HUES6 (cell line): ENCODE measurements at regions not wholly inside any gene's neighbourhood (a gene's known extent, or its start where the extent isn't known, plus 50 kb on each side); places are given as distances from the start of the nearest gene placed in this dataset.

Source experiments
- H3K27ac ChIP-seq: 2 replicates; pipeline ENCODE4 v1.7.0; 2013; ENCODE audit warnings: low read depth, mild to moderate bottlenecking, low read length, inconsistent platforms
- H3K27me3 ChIP-seq: 2 replicates; pipeline ENCODE4 v1.6.1; 2013; ENCODE audit warnings: low read length; ENCODE audit not compliant: control insufficient read depth, insufficient read depth
- H3K36me3 ChIP-seq: 2 replicates; pipeline ENCODE4 v1.6.1; 2013; ENCODE audit warnings: low read length; ENCODE audit not compliant: control insufficient read depth, insufficient read depth
- H3K4me1 ChIP-seq: 2 replicates; pipeline ENCODE4 v1.6.1; 2013; ENCODE audit warnings: low read length; ENCODE audit not compliant: control insufficient read depth, insufficient read depth
- H3K4me3 ChIP-seq: 2 replicates; pipeline ENCODE4 v1.5.1; 2013; ENCODE audit warnings: low read depth, low read length
- H3K9ac ChIP-seq: one replicate; pipeline ENCODE4 v1.6.1; 2013; ENCODE audit warnings: mild to moderate bottlenecking, low read length
- H3K9me3 ChIP-seq: 2 replicates; pipeline ENCODE4 v1.6.1; 2013; ENCODE audit warnings: low read depth, low read length; ENCODE audit not compliant: control insufficient read depth, insufficient read depth

GRCh38 chr18:67728364-67728763 is 211.8 kb upstream of the DSEL start:
- Histone ChIP-seq H3K36me3 (no peaks in the 10 kb centered on the region), H3K27ac (no peak overlapping the region), H3K9me3 (no peaks in the 10 kb centered on the region), H3K4me3 (no peak overlapping the region), H3K27me3 (no peaks in the 10 kb centered on the region), H3K9ac (no peak overlapping the region), H3K4me1 (no peaks in the 10 kb centered on the region)

GRCh38 chr18:67726882-67727281 is 210.4 kb upstream of the DSEL start:
- no peaks in the 10 kb centered on the region for H3K4me1 ChIP-seq
- H3K9me3 ChIP-seq: no peaks in the 10 kb centered on the region
- H3K27ac ChIP-seq: no peak overlapping the region
- no peak overlapping the region for H3K4me3 ChIP-seq
- no peak overlapping the region for H3K9ac ChIP-seq
- H3K36me3 ChIP-seq: no peaks in the 10 kb centered on the region
- no peaks in the 10 kb centered on the region for H3K27me3 ChIP-seq

GRCh38 chr18:67717800-67718199 is 201.3 kb upstream of the DSEL start:
- H3K36me3 ChIP-seq: no peaks in the 10 kb centered on the region
- H3K27me3 ChIP-seq: no peaks in the 10 kb centered on the region
- H3K9ac ChIP-seq: no peak overlapping the region
- H3K4me3 ChIP-seq: no peak overlapping the region
- no peaks in the 10 kb centered on the region for H3K4me1 ChIP-seq
- no peaks in the 10 kb centered on the region for H3K9me3 ChIP-seq
- H3K27ac ChIP-seq: no peak overlapping the region

GRCh38 chr18:67715567-67715966 is 199.0 kb upstream of the DSEL start:
- H3K4me3 ChIP-seq: no peak overlapping the region
- H3K27me3 ChIP-seq: no peaks in the 10 kb centered on the region

GRCh38 chr18:67710639-67711038 is 194.1 kb upstream of the DSEL start:
- Histone ChIP-seq H3K27me3 (no peaks in the 10 kb centered on the region), H3K9ac (no peak overlapping the region), H3K9me3 (no peaks in the 10 kb centered on the region), H3K4me1 (peaks cover 7% of the 10 kb centered on the region), H3K27ac (no peak overlapping the region), H3K36me3 (no peaks in the 10 kb centered on the region), H3K4me3 (no peak overlapping the region)

More at GRCh38 chr18:67715567-67715966, 199.0 kb upstream of the DSEL start:
- Histone ChIP-seq H3K27ac (no peak overlapping the region), H3K36me3 (no peaks in the 10 kb centered on the region), H3K9me3 (no peaks in the 10 kb centered on the region), H3K4me1 (no peaks in the 10 kb centered on the region), H3K9ac (no peak overlapping the region)

- peaks cover 7% of the 10 kb centered on the region for H3K4me1 ChIP-seq
- no peaks in the 10 kb centered on the region for H3K9me3 ChIP-seq
Observed at GRCh38 chr18:67705748-67706147, 189.2 kb upstream of the DSEL start.

GRCh38 chr18:67695684-67696083 is 179.2 kb upstream of the DSEL start:
- Histone ChIP-seq H3K27me3 (no peaks in the 10 kb centered on the region), H3K9me3 (no peaks in the 10 kb centered on the region), H3K27ac (no peak overlapping the region), H3K4me3 (no peak overlapping the region), H3K4me1 (no peaks in the 10 kb centered on the region), H3K9ac (no peak overlapping the region), H3K36me3 (no peaks in the 10 kb centered on the region)

More at GRCh38 chr18:67705748-67706147, 189.2 kb upstream of the DSEL start:
- Histone ChIP-seq H3K4me3 (no peak overlapping the region), H3K9ac (no peak overlapping the region), H3K36me3 (no peaks in the 10 kb centered on the region), H3K27ac (no peak overlapping the region), H3K27me3 (no peaks in the 10 kb centered on the region)

- no peaks in the 10 kb centered on the region for H3K4me1 ChIP-seq
- no peaks in the 10 kb centered on the region for H3K27me3 ChIP-seq
- H3K4me3 ChIP-seq: no peak overlapping the region
- H3K27ac ChIP-seq: no peak overlapping the region
- H3K36me3 ChIP-seq: no peaks in the 10 kb centered on the region
- no peaks in the 10 kb centered on the region for H3K9me3 ChIP-seq
- H3K9ac ChIP-seq: no peak overlapping the region
Observed at GRCh38 chr18:67694787-67695186, 178.3 kb upstream of the DSEL start.

- Histone ChIP-seq H3K9ac (no peak overlapping the region), H3K27me3 (no peaks in the 10 kb centered on the region), H3K4me3 (no peak overlapping the region), H3K4me1 (no peaks in the 10 kb centered on the region), H3K9me3 (no peaks in the 10 kb centered on the region), H3K36me3 (no peaks in the 10 kb centered on the region), H3K27ac (no peak overlapping the region)
Observed at GRCh38 chr18:67692811-67693210, 176.3 kb upstream of the DSEL start.

- Histone ChIP-seq H3K9me3 (no peaks in the 10 kb centered on the region), H3K27ac (no peak overlapping the region), H3K4me3 (no peak overlapping the region), H3K4me1 (no peaks in the 10 kb centered on the region), H3K27me3 (no peaks in the 10 kb centered on the region), H3K9ac (no peak overlapping the region), H3K36me3 (no peaks in the 10 kb centered on the region)
Observed at GRCh38 chr18:67682516-67682915, 166.0 kb upstream of the DSEL start.

GRCh38 chr18:67677489-67677888 is 161.0 kb upstream of the DSEL start:
- Histone ChIP-seq H3K9ac (no peak overlapping the region), H3K27me3 (no peaks in the 10 kb centered on the region), H3K36me3 (no peaks in the 10 kb centered on the region), H3K4me3 (no peak overlapping the region), H3K4me1 (no peaks in the 10 kb centered on the region; the same call in 1 of the 2 replicates), H3K9me3 (no peaks in the 10 kb centered on the region), H3K27ac (no peak overlapping the region)

GRCh38 chr18:67672716-67673115 is 156.2 kb upstream of the DSEL start:
- H3K27ac ChIP-seq: no peak overlapping the region

More at GRCh38 chr18:67672716-67673115, 156.2 kb upstream of the DSEL start:
- no peak overlapping the region for H3K9ac ChIP-seq
- H3K4me3 ChIP-seq: no peak overlapping the region
- no peaks in the 10 kb centered on the region for H3K27me3 ChIP-seq
- H3K36me3 ChIP-seq: no peaks in the 10 kb centered on the region
- no peaks in the 10 kb centered on the region; the same call in 1 of the 2 replicates for H3K4me1 ChIP-seq
- H3K9me3 ChIP-seq: no peaks in the 10 kb centered on the region
